Left colon (tissue), 2 donors: ENCODE measurements at regions not wholly inside any gene's neighbourhood (a gene's known extent, or its start where the extent isn't known, plus 50 kb on each side); places are given as distances from the start of the nearest gene placed in this dataset.
"Not testable (repeated sequence)": the region's sequence is repeated elsewhere in the genome, so short reads cannot be mapped to it uniquely, and the experiment has no call there.

Experiments used
- ATAC-seq: fragments of 200-7000 bp; cut with Tn5 transposase; one replicate; pipeline ENCODE4 v1.9.1; 2020; ENCODE audit warnings: mild to moderate bottlenecking, moderate library complexity
- DNase-seq, 2 donors: peaks; one replicate each; pipeline ENCODE4 v3.0.0-alpha.2; 2020
- intact Hi-C, 2 donors: fragments of 100-400 bp; cut with DNase I in 1 of 2; cut with micrococcal nuclease in 1 of 2; formaldehyde crosslinking; loops; one replicate each; pipeline versions ENCODE4 v1.11.2 to v1.14.0; 2022; cut with DNase I, micrococcal nuclease
- donor health status: DM: no; HTN: no; CAD: no.
- donor health status: DM: yes; HTN: yes; CAD: no.

GRCh38 chr17:45585037-45585733, 94.7 kb upstream of the PLEKHM1 start:
- peak; percentile 80 to 94 for DNase-seq

GRCh38 chr17:45585794-45586650, 95.5 kb upstream of the PLEKHM1 start:
- DNase-seq = peak; percentile 45 to 64
- intact Hi-C loops = loop anchor here in 1 of 2 donors (5.0 kb wide), 1 partner anchor 676 kb away; no protein-coding TSS in a partner anchor
- ATAC-seq = peak; percentile 34

More at GRCh38 chr17:45585037-45585733, 94.7 kb upstream of the PLEKHM1 start:
- intact Hi-C loops = loop anchor here in 1 of 2 donors (5.0 kb wide), 1 partner anchor 677 kb away; no protein-coding TSS in a partner anchor
- peak; percentile 77 for ATAC-seq

- ATAC-seq, DNase-seq: not testable (repeated sequence)
- intact Hi-C loops = loop anchor here in 1 of 2 donors (5.0 kb wide), 1 partner anchor 676 kb away; no protein-coding TSS in a partner anchor
Observed at GRCh38 chr17:45586651-45586934, 96.1 kb upstream of the PLEKHM1 start.

- intact Hi-C loops = not testable (repeated sequence)
- ATAC-seq (peak; percentile 74), DNase-seq (peak in 1 of 2 donors; percentile 71)
Observed at GRCh38 chr17:45592433-45592923, 102.0 kb upstream of the PLEKHM1 start.

GRCh38 chr17:45596347-45596746, 105.8 kb upstream of the PLEKHM1 start:
- ATAC-seq, intact Hi-C loops, DNase-seq: not testable (repeated sequence)

- DNase-seq, intact Hi-C loops: not testable (repeated sequence)
- ATAC-seq = peak; percentile 51
Observed at GRCh38 chr17:45600052-45601012, 109.8 kb upstream of the PLEKHM1 start.

- ATAC-seq = peak; percentile 31
- DNase-seq, intact Hi-C loops: not testable (repeated sequence)
Observed at GRCh38 chr17:45601013-45601412, 110.5 kb upstream of the PLEKHM1 start.

- DNase-seq, intact Hi-C loops, ATAC-seq: not testable (repeated sequence)
Observed at GRCh38 chr17:45601605-45602539, 111.4 kb upstream of the PLEKHM1 start.

- intact Hi-C loops, ATAC-seq, DNase-seq: not testable (repeated sequence)
Observed at GRCh38 chr17:45605751-45606150, 115.2 kb upstream of the PLEKHM1 start.

- ATAC-seq (peak; percentile 98), DNase-seq (peak; percentile 56 to 68)
- intact Hi-C loops = not testable (repeated sequence)
Observed at GRCh38 chr17:45619984-45620405, 129.5 kb upstream of the PLEKHM1 start.

GRCh38 chr17:45620468-45620867, 129.9 kb upstream of the PLEKHM1 start:
- DNase-seq (peak in 1 of 2 donors; percentile 19), ATAC-seq (peak; percentile 62)
- intact Hi-C loops = not testable (repeated sequence)

- ATAC-seq = peak; percentile 17
- intact Hi-C loops, DNase-seq: not testable (repeated sequence)
Observed at GRCh38 chr17:45621087-45621486, 130.6 kb upstream of the PLEKHM1 start.

GRCh38 chr17:45622295-45622694, 131.8 kb upstream of the PLEKHM1 start:
- intact Hi-C loops, DNase-seq: not testable (repeated sequence)
- ATAC-seq = peak; percentile 36

GRCh38 chr17:45628019-45628418, 137.5 kb upstream of the PLEKHM1 start:
- ATAC-seq = no peak
- no peak for DNase-seq
- intact Hi-C loops = no loop called here

- intact Hi-C loops = no loop called here
- DNase-seq = no peak
- ATAC-seq = no peak
Observed at GRCh38 chr17:45631941-45632340, 141.4 kb upstream of the PLEKHM1 start.

GRCh38 chr17:45639297-45639849, 144.7 kb upstream of the CRHR1 start:
- no peak for ATAC-seq
- intact Hi-C loops = no loop called here

More at GRCh38 chr17:45639297-45639849, 144.7 kb upstream of the CRHR1 start:
- DNase-seq = no peak
